DND-41 (cell line): ENCODE measurements at regions not wholly inside any gene's neighbourhood (a gene's known extent, or its start where the extent isn't known, plus 50 kb on each side); places are given as distances from the start of the nearest gene placed in this dataset.

Experiments used
- ATAC-seq: fragments of 200-7000 bp; cut with Tn5 transposase; 3 replicates; pipeline ENCODE4 v1.9.1; 2021; ENCODE audit warnings: low read depth; ENCODE audit not compliant: insufficient read depth
- DNase-seq: peaks from one replicate; pipeline ENCODE4 v3.0.0-alpha.2; 2020
- H2AFZ ChIP-seq: 2 replicates; pipeline ENCODE4 v1.6.0; 2012; ENCODE audit warnings: low read depth, low read length
- H3K27ac ChIP-seq: 2 replicates; pipeline ENCODE4 v1.5.1; 2012; ENCODE audit warnings: low read length, inconsistent platforms
- H3K27me3 ChIP-seq: fragments of 200-600 bp; sonication (generic); 2 replicates; pipeline ENCODE4 v1.6.0; 2012; ENCODE audit warnings: low read length, mild to moderate bottlenecking, inconsistent platforms; ENCODE audit not compliant: insufficient read depth, poor library complexity
- H3K36me3 ChIP-seq: 2 replicates; pipeline ENCODE4 v1.5.1; 2012; ENCODE audit warnings: low read length, inconsistent platforms; ENCODE audit not compliant: insufficient read depth
- H3K4me1 ChIP-seq: 2 replicates; pipeline ENCODE4 v1.5.1; 2012; ENCODE audit warnings: mild to moderate bottlenecking, low read length; ENCODE audit not compliant: insufficient read depth
- H3K4me2 ChIP-seq: 2 replicates; pipeline ENCODE4 v1.6.0; 2012; ENCODE audit warnings: mild to moderate bottlenecking, moderate library complexity, low read length, inconsistent platforms; ENCODE audit not compliant: insufficient read depth
- H3K4me3 ChIP-seq, 2 experiments: fragments of 200-600 bp in 1 of 2; shearing (Covaris generic) in 1 of 2; 2 replicates each; pipeline ENCODE4 v1.5.1; 2012 to 2016; ENCODE audit warnings: inconsistent platforms in 2 of 2, low read length in 2 of 2, mild to moderate bottlenecking in 2 of 2, low read depth in 1 of 2, moderate library complexity in 1 of 2
- H3K79me2 ChIP-seq: 2 replicates; pipeline ENCODE4 v1.6.0; 2012; ENCODE audit warnings: low read length, inconsistent platforms; ENCODE audit not compliant: insufficient read depth
- H3K9ac ChIP-seq: 2 replicates; pipeline ENCODE4 v1.6.0; 2012; ENCODE audit warnings: low read depth, mild to moderate bottlenecking, inconsistent platforms, low read length, moderate library complexity
- H3K9me3 ChIP-seq: 2 replicates; pipeline ENCODE4 v1.5.1; 2012; ENCODE audit warnings: low read length, moderate library complexity, mild to moderate bottlenecking, inconsistent platforms; ENCODE audit not compliant: insufficient read depth, severe bottlenecking
- H4K20me1 ChIP-seq: 2 replicates; pipeline ENCODE4 v1.6.0; 2012; ENCODE audit warnings: low read length; ENCODE audit not compliant: insufficient read depth
- EZH2 ChIP-seq: IDR thresholded peaks from 3 replicates; pipeline ENCODE4 v1.6.1; 2012; ENCODE audit warnings: borderline replicate concordance, low read depth, mild to moderate bottlenecking, moderate library complexity, low read length, inconsistent platforms; ENCODE audit not compliant: severe bottlenecking
- TF ChIP-seq, protein P1 (sequence below): IDR thresholded peaks from 2 replicates; pipeline ENCODE4 v1.5.1; 2012; ENCODE audit warnings: borderline replicate concordance, low read length, moderate library complexity, mild to moderate bottlenecking; ENCODE audit not compliant: poor library complexity, severe bottlenecking; ENCODE audit errors: extremely low read depth

GRCh38 chr9:7688626-7689025 is 111.0 kb downstream of the DMAC1 start:
- TF ChIP-seq, protein P1, sequence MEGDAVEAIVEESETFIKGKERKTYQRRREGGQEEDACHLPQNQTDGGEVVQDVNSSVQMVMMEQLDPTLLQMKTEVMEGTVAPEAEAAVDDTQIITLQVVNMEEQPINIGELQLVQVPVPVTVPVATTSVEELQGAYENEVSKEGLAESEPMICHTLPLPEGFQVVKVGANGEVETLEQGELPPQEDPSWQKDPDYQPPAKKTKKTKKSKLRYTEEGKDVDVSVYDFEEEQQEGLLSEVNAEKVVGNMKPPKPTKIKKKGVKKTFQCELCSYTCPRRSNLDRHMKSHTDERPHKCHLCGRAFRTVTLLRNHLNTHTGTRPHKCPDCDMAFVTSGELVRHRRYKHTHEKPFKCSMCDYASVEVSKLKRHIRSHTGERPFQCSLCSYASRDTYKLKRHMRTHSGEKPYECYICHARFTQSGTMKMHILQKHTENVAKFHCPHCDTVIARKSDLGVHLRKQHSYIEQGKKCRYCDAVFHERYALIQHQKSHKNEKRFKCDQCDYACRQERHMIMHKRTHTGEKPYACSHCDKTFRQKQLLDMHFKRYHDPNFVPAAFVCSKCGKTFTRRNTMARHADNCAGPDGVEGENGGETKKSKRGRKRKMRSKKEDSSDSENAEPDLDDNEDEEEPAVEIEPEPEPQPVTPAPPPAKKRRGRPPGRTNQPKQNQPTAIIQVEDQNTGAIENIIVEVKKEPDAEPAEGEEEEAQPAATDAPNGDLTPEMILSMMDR = no peak
- no peak for TF ChIP-seq EZH2
- Histone ChIP-seq H3K27me3 (no peaks in the 10 kb centered on the region), H3K9me3 (no peaks in the 10 kb centered on the region), H3K4me2 (no peak overlapping the region), H3K9ac (no peak overlapping the region), H3K4me1 (no peaks in the 10 kb centered on the region), H3K79me2 (no peaks in the 10 kb centered on the region), H3K4me3 (no peak overlapping the region), H3K27ac (no peak overlapping the region), H4K20me1 (no peaks in the 10 kb centered on the region), H3K36me3 (no peaks in the 10 kb centered on the region), H2AFZ (no peak overlapping the region)
- no peak for DNase-seq
- no peak for ATAC-seq

DNA sequence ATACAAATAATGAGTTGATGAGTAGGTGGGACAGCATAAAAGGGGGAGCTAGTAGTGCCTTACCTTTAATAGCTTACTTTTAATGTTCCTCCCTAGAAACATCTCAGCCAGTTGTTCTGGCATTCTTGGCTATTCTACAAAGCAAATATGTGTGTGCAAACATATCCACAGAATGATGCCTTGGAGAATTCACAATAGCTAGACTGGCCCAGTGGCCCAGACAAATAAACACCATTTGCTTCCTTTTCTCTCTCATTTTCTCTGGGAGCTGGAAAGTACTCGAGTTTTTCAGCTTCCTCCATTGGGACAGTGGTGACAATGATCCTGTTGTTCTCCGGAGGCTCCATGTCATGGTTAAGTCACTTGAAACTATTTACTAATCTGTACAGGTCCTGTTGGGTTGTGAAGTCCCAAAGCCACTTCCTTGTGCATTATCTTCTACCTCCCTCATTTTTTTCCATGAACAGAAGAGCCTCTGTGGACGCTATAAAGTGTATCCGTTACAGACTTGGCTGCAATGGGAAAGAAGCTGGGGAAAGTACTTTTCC is 122.9 kb downstream of the DMAC1 start:
- TF ChIP-seq, protein P1 = no peak
- TF ChIP-seq EZH2 = no peak
- no peak overlapping the region for H2AFZ ChIP-seq
- H3K4me2 ChIP-seq = no peak overlapping the region
- no peaks in the 10 kb centered on the region for H3K79me2 ChIP-seq
- no peaks in the 10 kb centered on the region for H3K27me3 ChIP-seq
- no peaks in the 10 kb centered on the region for H3K36me3 ChIP-seq
- H3K9ac ChIP-seq = no peak overlapping the region
- H3K4me3 ChIP-seq = no peak overlapping the region
- H3K4me1 ChIP-seq = no peaks in the 10 kb centered on the region
- DNase-seq (no peak), ATAC-seq (no peak)
- no peak overlapping the region for H3K27ac ChIP-seq
- H4K20me1 ChIP-seq = no peaks in the 10 kb centered on the region
- H3K9me3 ChIP-seq = no peaks in the 10 kb centered on the region

GRCh38 chr9:7671847-7672246 is 127.7 kb downstream of the DMAC1 start:
- Histone ChIP-seq H3K36me3 (no peaks in the 10 kb centered on the region), H3K9me3 (no peaks in the 10 kb centered on the region), H3K9ac (no peak overlapping the region), H3K4me3 (no peak overlapping the region), H2AFZ (no peak overlapping the region), H4K20me1 (no peaks in the 10 kb centered on the region), H3K4me1 (no peaks in the 10 kb centered on the region), H3K27ac (no peak overlapping the region), H3K27me3 (no peaks in the 10 kb centered on the region), H3K79me2 (no peaks in the 10 kb centered on the region), H3K4me2 (no peak overlapping the region)
- ATAC-seq (no peak), DNase-seq (no peak)
- TF ChIP-seq EZH2 = no peak
- TF ChIP-seq, protein P1 = no peak

DNA sequence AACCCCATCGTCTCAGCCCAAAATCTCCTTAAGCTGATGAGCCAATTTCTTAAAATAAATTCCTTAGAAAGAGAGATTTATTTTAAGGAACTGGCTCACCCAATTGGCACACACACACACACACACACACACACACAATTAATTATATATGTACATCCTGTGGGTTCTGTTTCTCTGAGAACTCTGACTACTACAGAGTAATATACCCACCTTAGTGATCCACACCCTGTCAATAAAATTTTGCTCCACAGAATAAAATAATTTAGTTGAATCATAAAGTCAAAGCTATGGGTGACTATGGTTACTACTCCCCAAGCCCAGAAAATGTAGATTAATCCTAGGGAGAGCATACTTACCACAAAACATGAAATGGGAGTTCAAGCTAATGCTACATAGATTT is 131.0 kb downstream of the DMAC1 start:
- H3K27ac ChIP-seq = no peak overlapping the region
- no peak overlapping the region for H2AFZ ChIP-seq
- no peaks in the 10 kb centered on the region for H3K79me2 ChIP-seq
- no peak overlapping the region for H3K9ac ChIP-seq
- H3K4me1 ChIP-seq = no peaks in the 10 kb centered on the region
- no peaks in the 10 kb centered on the region for H3K9me3 ChIP-seq
- H3K27me3 ChIP-seq = no peaks in the 10 kb centered on the region
- no peak for ATAC-seq
- DNase-seq = no peak
- H3K36me3 ChIP-seq = no peaks in the 10 kb centered on the region
- H3K4me2 ChIP-seq = no peak overlapping the region
- no peak overlapping the region for H3K4me3 ChIP-seq
- TF ChIP-seq, protein P1 = no peak
- TF ChIP-seq EZH2 = no peak
- no peaks in the 10 kb centered on the region for H4K20me1 ChIP-seq
